ENCODE measurements at regions not wholly inside any gene's neighbourhood (a gene's known extent, or its start where the extent isn't known, plus 50 kb on each side); places are given as distances from the start of the nearest gene placed in this dataset.
A peak's percentile ranks its signal among the peaks of the same experiment; 100 is the strongest.

DNA sequence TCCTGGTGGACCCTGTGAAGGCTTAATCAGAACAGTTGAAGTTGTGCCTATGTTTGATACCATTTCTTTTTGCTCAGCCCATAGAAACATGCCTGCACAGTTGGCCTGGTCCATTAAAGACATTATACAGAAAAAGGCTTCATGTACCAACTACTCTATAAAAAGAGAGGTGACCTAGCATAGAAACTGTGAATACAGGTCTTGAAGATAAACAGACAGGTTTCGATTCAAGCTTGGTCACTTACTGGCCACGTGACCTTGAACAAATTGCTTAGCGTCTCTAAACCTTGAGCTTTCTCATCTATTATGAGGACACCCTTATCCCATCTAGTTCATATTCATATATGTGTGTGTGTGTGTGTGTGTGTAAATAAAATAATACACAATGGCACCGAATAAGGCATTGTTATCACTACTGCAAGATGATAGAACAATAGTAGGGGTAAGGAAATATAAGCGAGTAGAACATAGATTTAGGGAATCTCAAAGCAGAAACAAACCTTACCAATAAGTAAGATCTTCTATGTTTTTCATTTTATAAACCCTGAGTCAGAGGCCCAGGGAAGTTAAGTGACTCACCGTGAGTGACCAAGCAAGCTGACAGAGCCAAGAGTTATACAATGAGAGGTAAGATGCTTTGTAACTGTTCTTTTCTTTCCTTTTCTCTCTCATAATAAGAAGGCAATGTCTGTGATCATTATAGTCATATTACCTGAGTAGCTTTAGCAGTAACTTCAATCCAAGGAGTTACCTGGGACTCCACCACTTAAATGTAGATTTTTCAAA, 476.8 kb upstream of the DEPDC1 start:
- ATAC-seq (ENCODE audit: insufficient read depth, low FRiP score) = no peak
- no peak overlapping the region for H3K27ac ChIP-seq (ENCODE audit: low read depth in 1 of 2, low read length in 1 of 2)
- DNase-seq = no peak
- TF ChIP-seq, protein P1, sequence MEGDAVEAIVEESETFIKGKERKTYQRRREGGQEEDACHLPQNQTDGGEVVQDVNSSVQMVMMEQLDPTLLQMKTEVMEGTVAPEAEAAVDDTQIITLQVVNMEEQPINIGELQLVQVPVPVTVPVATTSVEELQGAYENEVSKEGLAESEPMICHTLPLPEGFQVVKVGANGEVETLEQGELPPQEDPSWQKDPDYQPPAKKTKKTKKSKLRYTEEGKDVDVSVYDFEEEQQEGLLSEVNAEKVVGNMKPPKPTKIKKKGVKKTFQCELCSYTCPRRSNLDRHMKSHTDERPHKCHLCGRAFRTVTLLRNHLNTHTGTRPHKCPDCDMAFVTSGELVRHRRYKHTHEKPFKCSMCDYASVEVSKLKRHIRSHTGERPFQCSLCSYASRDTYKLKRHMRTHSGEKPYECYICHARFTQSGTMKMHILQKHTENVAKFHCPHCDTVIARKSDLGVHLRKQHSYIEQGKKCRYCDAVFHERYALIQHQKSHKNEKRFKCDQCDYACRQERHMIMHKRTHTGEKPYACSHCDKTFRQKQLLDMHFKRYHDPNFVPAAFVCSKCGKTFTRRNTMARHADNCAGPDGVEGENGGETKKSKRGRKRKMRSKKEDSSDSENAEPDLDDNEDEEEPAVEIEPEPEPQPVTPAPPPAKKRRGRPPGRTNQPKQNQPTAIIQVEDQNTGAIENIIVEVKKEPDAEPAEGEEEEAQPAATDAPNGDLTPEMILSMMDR (IDR thresholded peaks at IDR 0.05; ENCODE audit: control extremely low read depth, extremely low read depth) = no peak
- H3K4me1 ChIP-seq (ENCODE audit: control insufficient read depth in 5 of 5, insufficient read depth in 5 of 5, low read length in 5 of 5) = peaks cover 0 to 3% (median 0%) of the 10 kb centered on the region in 5 donors
- 88 to 92% methylated on average over 6 of the region's 6 CpGs for WGBS, 2 donors
- H3K36me3 ChIP-seq (ENCODE audit: control insufficient read depth in 4 of 4, insufficient read depth in 4 of 4, low read length in 4 of 4) = no peaks in the 10 kb centered on the region
- no peaks in the 10 kb centered on the region for H3K9me3 ChIP-seq (ENCODE audit: control insufficient read depth in 4 of 4, insufficient read depth in 3 of 4, low read length in 3 of 4)
- H3K27me3 ChIP-seq (ENCODE audit: control insufficient read depth in 3 of 3, insufficient read depth in 3 of 3, low read length in 2 of 3) = no peaks in the 10 kb centered on the region
- H3K9ac ChIP-seq (ENCODE audit: insufficient read depth in 1 of 2, low read length in 2 of 2) = no peak overlapping the region
- no peak overlapping the region for H3K4me3 ChIP-seq

DNA sequence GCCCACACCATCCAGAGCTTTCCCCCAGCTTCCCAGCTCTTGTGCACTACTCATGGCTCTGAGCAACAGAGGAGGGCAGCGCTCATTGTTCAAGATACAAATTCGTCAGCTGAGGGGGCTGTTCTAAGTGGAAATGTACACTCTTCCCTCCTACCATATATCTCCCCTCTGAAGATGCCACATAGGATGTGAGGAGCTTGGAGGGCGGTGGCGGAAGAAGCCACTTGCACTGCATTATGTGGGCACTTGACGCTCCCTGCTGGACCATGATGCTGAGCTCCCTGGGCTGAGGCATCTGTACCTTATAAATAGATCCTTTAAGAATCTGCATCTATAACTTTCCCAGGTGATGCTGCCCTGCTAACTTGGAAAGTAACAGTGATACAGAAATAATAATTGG, 477.6 kb upstream of the DEPDC1 start:
- DNase-seq (no peak), ATAC-seq (ENCODE audit: insufficient read depth, low FRiP score) (no peak)
- no peak overlapping the region for H3K4me3 ChIP-seq
- peaks cover 0 to 3% (median 0%) of the 10 kb centered on the region in 5 donors for H3K4me1 ChIP-seq (ENCODE audit: control insufficient read depth in 5 of 5, insufficient read depth in 5 of 5, low read length in 5 of 5)
- no peaks in the 10 kb centered on the region for H3K9me3 ChIP-seq (ENCODE audit: control insufficient read depth in 4 of 4, insufficient read depth in 3 of 4, low read length in 3 of 4)
- no peaks in the 10 kb centered on the region for H3K27me3 ChIP-seq (ENCODE audit: control insufficient read depth in 3 of 3, insufficient read depth in 3 of 3, low read length in 2 of 3)
- WGBS, 2 donors = 88 to 93% methylated on average over 5 of the region's 5 CpGs
- H3K9ac ChIP-seq (ENCODE audit: insufficient read depth in 1 of 2, low read length in 2 of 2) = no peak overlapping the region
- TF ChIP-seq, protein P1 (IDR thresholded peaks at IDR 0.05; ENCODE audit: control extremely low read depth, extremely low read depth) = no peak
- H3K27ac ChIP-seq (ENCODE audit: low read depth in 1 of 2, low read length in 1 of 2) = no peak overlapping the region
- H3K36me3 ChIP-seq (ENCODE audit: control insufficient read depth in 4 of 4, insufficient read depth in 4 of 4, low read length in 4 of 4) = no peaks in the 10 kb centered on the region

DNA sequence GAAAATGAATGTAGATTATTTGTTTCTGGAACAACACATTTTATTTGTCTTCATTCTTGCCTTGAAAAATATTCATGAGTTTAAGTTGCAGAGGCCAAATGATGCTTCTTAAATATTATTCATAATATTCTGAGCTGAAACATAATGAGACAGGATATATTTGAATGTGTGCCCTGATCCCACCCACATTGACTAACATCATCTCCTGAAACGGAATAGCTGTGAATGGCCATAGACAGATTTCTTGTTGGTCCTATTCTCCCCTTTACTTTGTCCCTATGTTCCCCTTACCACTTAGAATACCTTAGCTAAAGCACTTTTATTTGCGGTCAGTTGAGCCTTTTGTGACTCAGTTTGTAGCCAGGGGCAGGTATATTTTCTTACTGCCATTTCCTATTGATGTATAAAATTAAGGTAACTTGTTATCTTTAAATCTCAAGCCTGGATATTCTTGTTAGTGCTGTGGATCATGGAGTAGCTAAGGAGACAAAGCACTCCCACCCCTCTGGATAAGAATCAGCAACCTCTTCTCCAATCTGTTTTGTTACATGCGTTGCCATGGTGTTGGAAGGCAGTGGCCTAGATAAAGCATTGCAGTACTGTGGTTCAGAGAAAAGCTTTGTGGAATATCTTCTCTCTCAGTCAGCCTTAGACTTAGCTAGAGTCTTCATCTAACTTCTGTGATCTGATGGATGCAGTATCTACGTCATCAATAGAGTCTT, 478.5 kb upstream of the DEPDC1 start:
- no peaks in the 10 kb centered on the region for H3K9me3 ChIP-seq (ENCODE audit: control insufficient read depth in 4 of 4, insufficient read depth in 3 of 4, low read length in 3 of 4)
- no peak overlapping the region for H3K27ac ChIP-seq (ENCODE audit: low read depth in 1 of 2, low read length in 1 of 2)
- ATAC-seq (ENCODE audit: insufficient read depth, low FRiP score) = no peak
- no peak overlapping the region for H3K4me3 ChIP-seq
- no peak overlapping the region for H3K9ac ChIP-seq (ENCODE audit: insufficient read depth in 1 of 2, low read length in 2 of 2)
- DNase-seq = peak; percentile 26 to 74 (median 65)
- TF ChIP-seq, protein P1 (IDR thresholded peaks at IDR 0.05; ENCODE audit: control extremely low read depth, extremely low read depth) = no peak
- H3K36me3 ChIP-seq (ENCODE audit: control insufficient read depth in 4 of 4, insufficient read depth in 4 of 4, low read length in 4 of 4) = no peaks in the 10 kb centered on the region
- WGBS, 2 donors = 54 to 77% methylated on average over 4 of the region's 4 CpGs
- no peaks in the 10 kb centered on the region for H3K27me3 ChIP-seq (ENCODE audit: control insufficient read depth in 3 of 3, insufficient read depth in 3 of 3, low read length in 2 of 3)
- H3K4me1 ChIP-seq (ENCODE audit: control insufficient read depth in 5 of 5, insufficient read depth in 5 of 5, low read length in 5 of 5) = peaks cover 0 to 3% (median 0%) of the 10 kb centered on the region in 5 donors
